IgD-negative memory B cell (primary cell): ENCODE measurements at regions not wholly inside any gene's neighbourhood (a gene's known extent, or its start where the extent isn't known, plus 50 kb on each side); places are given as distances from the start of the nearest gene placed in this dataset.

ENCODE experiments used
- H3K27ac Mint-ChIP-seq, 3 donors: one replicate each; pipeline ENCODE4 v1.8.0; 2020 to 2022; ENCODE audit warnings: mild to moderate bottlenecking in 3 of 3, mixed read lengths in 3 of 3, moderate library complexity in 1 of 3
- H3K27me3 Mint-ChIP-seq: one replicate; pipeline ENCODE4 v1.8.0; 2021; ENCODE audit warnings: mixed read lengths
- H3K36me3 Mint-ChIP-seq: one replicate; pipeline ENCODE4 v1.8.0; 2020; ENCODE audit warnings: mild to moderate bottlenecking, mixed read lengths
- H3K4me1 Mint-ChIP-seq, 3 donors: one replicate each; pipeline ENCODE4 v1.8.0; 2020 to 2022; ENCODE audit warnings: mixed read lengths in 3 of 3, mild to moderate bottlenecking in 1 of 3
- H3K4me3 Mint-ChIP-seq, 4 donors: one replicate each; pipeline ENCODE4 v1.8.0; 2020 to 2022; ENCODE audit warnings: mild to moderate bottlenecking in 4 of 4, mixed read lengths in 4 of 4, moderate library complexity in 3 of 4
- H3K9me3 Mint-ChIP-seq, 3 donors: one replicate each; pipeline ENCODE4 v1.8.0; 2020 to 2021; ENCODE audit warnings: mixed read lengths in 3 of 3, mild to moderate bottlenecking in 1 of 3

DNA sequence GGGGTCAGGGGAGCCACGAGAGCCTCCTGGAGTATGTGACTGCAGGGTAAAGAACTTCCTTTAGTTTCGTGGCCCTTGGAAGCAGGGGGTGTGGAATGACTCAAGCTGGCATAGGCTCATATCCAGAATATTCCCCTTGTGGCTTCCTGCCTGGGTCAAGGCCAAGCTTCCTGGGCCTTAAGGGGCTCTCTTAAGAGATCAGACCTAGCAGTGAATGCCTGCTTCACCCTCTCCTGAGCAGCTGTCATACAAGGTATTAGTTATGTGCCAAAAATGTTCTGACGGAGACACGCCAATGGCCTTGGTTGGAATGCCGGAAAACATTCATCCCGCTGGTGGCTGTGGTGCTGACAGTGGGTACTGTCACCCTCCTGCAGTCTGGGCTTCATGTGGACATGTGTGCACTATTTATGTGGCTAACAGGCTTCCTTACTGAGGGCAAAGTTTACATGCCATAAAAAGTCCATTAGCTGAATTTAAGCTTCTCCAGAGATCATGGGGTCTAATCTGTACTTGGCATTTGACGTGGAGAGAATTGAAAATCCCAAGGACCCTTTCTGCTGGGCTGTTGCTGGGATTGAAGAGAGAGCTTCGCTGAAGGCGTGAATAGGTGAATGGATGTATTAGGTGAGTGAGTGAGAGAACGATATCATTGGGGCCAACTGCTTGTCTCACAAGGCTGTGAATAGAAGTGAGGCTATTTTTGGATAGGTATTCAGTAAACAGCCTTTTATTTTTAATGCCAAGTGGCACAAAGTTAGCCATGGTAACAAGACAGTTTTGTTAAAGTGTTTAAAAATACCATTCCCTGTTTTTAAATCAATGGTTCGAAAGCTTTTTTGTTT, 156.8 kb downstream of the MACROH2A1 start:
- Mint-ChIP-seq H3K4me1 (no peaks in the 10 kb centered on the region), H3K36me3 (peaks cover 1% of the 10 kb centered on the region), H3K9me3 (no peaks in the 10 kb centered on the region), H3K27me3 (peaks cover 2% of the 10 kb centered on the region), H3K27ac (no peak overlapping the region), H3K4me3 (no peak overlapping the region)

DNA sequence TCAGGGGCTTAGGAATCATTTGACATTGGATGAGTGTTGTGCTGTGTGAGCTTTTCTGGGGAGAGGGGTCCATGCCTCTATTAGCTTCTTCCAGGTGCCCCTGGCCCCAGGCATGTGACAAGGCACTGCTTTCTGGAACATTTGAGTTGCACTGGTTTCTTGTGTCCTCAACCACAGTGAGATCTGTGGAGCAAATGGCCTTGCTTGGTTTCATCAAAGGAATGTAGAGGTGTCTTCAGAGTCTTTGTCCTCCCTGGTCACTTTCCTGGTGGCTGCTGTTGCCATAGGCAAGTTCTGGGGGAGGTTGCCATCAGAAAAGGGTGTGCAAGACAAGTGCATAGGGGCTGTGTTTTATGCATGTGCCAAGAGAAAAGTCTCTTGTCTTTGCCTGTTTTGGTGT, 157.5 kb downstream of the MACROH2A1 start:
- Mint-ChIP-seq H3K27ac (no peak overlapping the region), H3K4me3 (no peak overlapping the region), H3K27me3 (peaks cover 2% of the 10 kb centered on the region), H3K9me3 (no peaks in the 10 kb centered on the region), H3K4me1 (no peaks in the 10 kb centered on the region), H3K36me3 (peaks cover 1% of the 10 kb centered on the region)

DNA sequence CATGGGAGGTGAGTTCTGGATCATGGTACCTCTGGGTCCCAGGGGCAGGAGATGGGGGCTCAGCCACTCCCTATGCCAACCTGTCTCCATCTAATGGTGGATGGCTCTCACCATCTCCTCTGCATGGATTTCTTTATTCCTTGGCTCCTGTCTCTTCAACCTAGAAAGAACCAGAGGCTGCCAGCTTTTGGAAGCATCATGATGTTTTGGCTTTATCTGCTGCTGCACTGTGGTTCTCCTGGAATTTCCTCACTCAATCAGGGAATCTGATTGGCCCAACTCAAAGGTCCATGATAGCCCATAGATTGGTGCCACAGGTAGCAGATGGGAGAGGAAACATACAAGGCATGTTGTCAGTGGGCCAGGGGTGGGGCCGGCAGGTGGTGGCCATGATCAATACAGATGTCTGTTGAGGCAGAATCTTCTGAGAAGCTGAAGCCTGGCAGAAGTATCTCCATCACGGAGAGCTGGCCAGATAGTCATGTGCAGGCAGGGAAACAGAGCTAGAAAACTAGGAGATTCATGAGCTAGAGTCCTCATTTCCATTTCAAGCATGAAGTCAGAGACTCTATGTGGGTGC, 158.2 kb downstream of the MACROH2A1 start:
- H3K4me3 Mint-ChIP-seq = no peak overlapping the region

DNA sequence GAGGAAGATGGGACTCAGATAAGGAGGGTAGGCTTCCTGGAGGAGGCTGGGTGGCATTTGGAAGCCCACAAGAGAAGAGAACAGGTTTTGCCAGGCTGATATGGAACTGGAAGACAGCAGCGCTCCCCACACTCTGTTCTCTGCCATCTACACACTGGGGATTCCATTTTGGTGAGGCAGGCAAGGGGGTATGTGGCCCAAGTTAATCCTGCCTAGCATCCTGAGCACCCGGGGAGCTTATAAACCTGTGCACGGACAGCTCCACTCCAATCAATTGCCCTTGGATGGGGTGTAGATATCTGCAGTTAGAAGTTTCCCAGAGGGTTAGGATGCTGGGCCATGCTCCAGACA, 158.8 kb downstream of the MACROH2A1 start:
- H3K4me3 Mint-ChIP-seq = no peak overlapping the region
- peaks cover 1% of the 10 kb centered on the region for H3K36me3 Mint-ChIP-seq

More for the DNA sequence above, 158.2 kb downstream of the MACROH2A1 start:
- Mint-ChIP-seq H3K36me3 (peaks cover 1% of the 10 kb centered on the region), H3K27ac (no peak overlapping the region), H3K4me1 (no peaks in the 10 kb centered on the region), H3K27me3 (peaks cover 2% of the 10 kb centered on the region), H3K9me3 (no peaks in the 10 kb centered on the region)

DNA sequence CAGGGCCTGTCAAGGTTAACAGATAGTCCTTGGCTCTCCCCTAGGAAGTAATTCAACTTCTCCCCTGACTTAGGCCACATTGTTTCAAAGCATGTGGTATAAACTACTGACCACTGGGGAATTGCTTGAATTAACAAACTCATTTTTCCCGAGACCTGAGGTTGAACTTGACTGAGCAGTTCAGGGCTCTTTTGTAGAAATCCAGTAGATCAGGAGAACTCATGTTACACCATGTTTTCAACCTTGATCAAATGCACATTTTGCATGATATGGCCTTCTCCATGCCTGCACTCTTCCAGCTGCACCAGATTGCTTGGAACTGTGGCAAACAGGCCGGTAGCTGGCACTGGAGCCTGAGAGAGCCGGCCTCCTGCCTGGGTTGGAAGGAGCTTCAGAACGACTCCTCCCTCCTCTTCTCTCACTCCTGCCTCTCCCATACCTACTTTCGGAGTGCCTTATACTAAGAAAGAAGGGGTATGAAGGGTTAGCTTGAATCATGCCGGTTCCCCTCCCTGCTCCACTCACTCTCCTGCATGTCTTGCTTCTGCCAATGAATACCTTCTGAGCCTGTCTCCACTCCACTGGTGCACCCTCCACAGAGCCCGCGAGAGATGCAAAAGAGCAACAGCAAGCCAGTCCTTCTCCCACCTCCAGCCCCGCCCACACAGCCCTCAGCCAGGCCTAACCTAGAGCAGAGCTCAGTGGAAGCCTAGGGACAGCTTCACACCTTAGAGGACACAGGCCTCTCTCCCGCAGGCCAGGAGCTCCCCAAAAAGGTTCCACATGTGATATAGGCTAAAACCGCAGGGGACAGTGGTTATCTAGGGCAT, 159.4 kb downstream of the MACROH2A1 start:
- Mint-ChIP-seq H3K27me3 (peaks cover 4% of the 10 kb centered on the region), H3K36me3 (no peaks in the 10 kb centered on the region), H3K4me3 (no peak overlapping the region), H3K27ac (no peak overlapping the region), H3K4me1 (peaks cover 0 to 2% (median 0%) of the 10 kb centered on the region in 3 donors), H3K9me3 (no peaks in the 10 kb centered on the region)

More for the DNA sequence above, 158.8 kb downstream of the MACROH2A1 start:
- H3K9me3 Mint-ChIP-seq = no peaks in the 10 kb centered on the region
- no peaks in the 10 kb centered on the region for H3K4me1 Mint-ChIP-seq
- H3K27ac Mint-ChIP-seq = no peak overlapping the region
- peaks cover 2% of the 10 kb centered on the region for H3K27me3 Mint-ChIP-seq

DNA sequence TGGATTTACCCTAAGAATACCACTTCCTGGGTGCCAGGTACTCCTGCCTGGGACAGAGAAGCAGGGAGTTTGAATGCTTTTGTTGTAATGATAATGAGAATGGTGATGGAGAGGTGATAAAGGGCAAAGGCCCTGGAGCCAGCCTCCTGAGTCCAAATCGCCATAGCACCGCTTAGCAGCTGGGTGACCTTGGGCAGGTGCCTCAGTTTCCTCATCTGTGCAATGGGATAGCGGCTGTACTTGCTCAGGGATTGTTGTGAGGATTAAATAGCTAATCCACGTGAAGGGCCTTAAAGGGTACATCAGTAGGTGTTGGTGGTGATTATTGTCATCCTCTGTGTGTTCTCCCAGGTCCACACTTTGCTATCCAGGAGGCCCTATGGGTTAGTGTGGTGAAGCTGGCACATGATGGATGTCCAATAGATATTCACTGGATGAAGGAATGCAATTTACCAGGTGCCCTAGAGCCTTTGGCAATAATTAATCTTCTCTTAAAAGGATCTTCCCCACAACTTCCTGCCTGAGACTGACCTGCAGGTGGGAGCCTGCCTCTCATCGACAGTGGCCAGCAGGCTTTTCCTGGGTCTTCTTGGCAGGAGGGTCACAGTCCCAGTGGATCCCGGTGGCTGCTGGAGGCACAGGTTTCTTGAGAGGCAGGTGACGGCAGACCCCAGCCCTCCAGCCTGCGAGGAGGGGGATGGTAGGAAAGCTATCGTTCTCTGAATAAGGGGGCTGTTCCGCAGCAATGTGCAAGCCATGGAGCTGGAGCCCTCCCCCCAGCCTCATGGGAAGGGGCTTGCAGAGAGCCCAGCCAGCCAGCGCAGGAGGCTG, 160.2 kb downstream of the MACROH2A1 start:
- Mint-ChIP-seq H3K27ac (no peak overlapping the region), H3K4me3 (no peak overlapping the region), H3K36me3 (no peaks in the 10 kb centered on the region), H3K9me3 (no peaks in the 10 kb centered on the region), H3K27me3 (peaks cover 4% of the 10 kb centered on the region), H3K4me1 (peaks cover 0 to 2% (median 0%) of the 10 kb centered on the region in 3 donors)

DNA sequence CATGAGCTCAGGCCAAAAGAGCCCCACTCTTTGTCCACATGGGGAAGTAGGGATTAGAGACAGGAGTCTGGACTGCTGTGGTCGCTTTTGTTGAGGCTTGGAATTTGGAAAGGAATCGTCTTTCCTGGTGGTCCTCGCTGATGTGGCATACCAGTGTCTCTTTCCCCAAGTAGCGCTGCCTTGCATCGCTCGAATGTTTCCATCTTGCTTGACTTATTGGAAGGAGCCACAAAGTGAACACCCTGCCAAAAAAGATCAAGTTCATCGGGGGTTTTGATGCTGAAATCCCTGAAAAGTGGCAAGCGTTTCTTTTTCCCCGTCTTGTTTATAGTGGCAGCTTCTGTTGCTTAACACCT, 161.3 kb downstream of the MACROH2A1 start:
- H3K36me3 Mint-ChIP-seq = no peaks in the 10 kb centered on the region
- H3K9me3 Mint-ChIP-seq = no peaks in the 10 kb centered on the region
- no peak overlapping the region for H3K4me3 Mint-ChIP-seq
- peaks cover 4% of the 10 kb centered on the region for H3K27me3 Mint-ChIP-seq
- H3K4me1 Mint-ChIP-seq = peaks cover 0 to 2% (median 0%) of the 10 kb centered on the region in 3 donors
- no peak overlapping the region for H3K27ac Mint-ChIP-seq

DNA sequence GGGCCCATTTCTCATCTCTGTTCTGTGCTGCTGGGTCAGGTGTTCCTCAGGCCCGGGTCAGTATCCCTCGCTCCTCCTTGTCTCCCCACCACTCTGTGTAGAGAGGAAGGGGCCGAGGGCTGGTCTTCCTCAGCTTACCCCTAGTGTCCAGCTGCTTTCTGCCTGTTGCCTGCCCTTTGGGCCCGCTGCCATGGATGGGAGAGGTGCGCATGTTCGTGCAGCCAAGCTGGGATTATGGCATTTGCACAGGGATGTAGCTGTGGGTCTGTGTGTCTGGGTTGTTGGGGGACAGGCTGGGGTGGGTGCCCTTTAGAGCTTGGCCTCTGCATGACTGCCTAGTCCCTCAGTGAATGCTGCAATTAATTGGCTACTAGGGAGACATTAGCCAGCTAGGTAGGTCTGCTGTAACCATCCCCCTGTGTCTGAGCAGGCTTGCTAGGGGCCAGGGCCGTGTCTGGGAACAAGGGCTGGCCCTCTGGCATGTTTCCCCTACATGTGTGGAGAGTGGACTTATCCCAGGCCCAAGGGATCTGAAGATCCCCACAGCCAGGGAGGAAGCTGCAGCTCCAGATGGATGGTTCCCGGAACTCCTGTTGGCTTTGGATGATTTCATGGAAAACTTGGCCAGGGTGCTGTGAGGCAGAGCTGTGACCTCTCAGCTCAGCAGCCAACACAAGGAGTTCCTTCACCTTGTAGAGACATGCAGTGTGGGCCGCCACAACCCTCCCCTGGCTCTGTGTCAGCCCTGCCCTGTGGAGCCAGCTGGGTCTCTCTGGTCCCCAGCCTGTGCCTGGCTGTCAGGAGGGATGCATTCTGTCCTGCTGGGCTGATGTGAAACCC, 161.9 kb downstream of the MACROH2A1 start:
- Mint-ChIP-seq H3K9me3 (no peaks in the 10 kb centered on the region), H3K4me3 (no peak overlapping the region), H3K4me1 (peaks cover 0 to 2% (median 0%) of the 10 kb centered on the region in 3 donors), H3K27me3 (peaks cover 4% of the 10 kb centered on the region), H3K27ac (no peak overlapping the region), H3K36me3 (no peaks in the 10 kb centered on the region)

DNA sequence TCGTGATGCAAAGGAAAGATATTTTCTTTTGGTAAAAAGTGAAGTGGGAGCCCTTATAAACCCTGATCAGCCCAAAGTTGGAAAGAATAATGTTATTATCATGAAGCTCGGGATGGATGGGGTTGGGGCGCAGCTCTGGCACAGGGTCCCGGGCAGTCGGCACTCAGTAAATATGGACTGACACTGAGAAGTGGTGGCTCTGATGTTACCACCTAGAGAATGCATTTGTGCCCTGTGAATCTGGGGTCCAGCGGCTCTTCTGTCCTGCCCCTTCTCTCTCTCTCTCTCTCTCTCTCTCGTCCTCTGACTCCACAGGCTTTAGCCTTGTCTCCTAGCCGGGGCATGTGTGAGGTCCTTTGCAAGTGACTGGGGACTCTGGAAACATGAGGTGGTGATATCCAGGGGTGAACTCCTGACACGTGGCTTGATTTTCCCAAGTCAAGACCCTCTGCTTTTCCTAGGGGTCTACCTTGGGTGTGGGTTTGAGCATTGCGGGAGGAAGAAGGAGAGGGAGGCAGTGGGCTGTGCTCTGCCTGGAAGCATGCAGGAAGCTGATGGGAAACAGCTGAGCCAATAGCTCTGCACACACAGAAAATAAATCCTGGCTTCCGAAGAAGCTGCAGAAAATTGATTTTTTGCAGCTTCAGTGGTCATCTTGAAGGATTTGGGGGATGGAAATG, 162.7 kb downstream of the MACROH2A1 start:
- peaks cover 4% of the 10 kb centered on the region for H3K27me3 Mint-ChIP-seq
- no peaks in the 10 kb centered on the region for H3K9me3 Mint-ChIP-seq
- peaks cover 0 to 2% (median 0%) of the 10 kb centered on the region in 3 donors for H3K4me1 Mint-ChIP-seq
- no peaks in the 10 kb centered on the region for H3K36me3 Mint-ChIP-seq
- H3K27ac Mint-ChIP-seq = no peak overlapping the region
- no peak overlapping the region for H3K4me3 Mint-ChIP-seq

DNA sequence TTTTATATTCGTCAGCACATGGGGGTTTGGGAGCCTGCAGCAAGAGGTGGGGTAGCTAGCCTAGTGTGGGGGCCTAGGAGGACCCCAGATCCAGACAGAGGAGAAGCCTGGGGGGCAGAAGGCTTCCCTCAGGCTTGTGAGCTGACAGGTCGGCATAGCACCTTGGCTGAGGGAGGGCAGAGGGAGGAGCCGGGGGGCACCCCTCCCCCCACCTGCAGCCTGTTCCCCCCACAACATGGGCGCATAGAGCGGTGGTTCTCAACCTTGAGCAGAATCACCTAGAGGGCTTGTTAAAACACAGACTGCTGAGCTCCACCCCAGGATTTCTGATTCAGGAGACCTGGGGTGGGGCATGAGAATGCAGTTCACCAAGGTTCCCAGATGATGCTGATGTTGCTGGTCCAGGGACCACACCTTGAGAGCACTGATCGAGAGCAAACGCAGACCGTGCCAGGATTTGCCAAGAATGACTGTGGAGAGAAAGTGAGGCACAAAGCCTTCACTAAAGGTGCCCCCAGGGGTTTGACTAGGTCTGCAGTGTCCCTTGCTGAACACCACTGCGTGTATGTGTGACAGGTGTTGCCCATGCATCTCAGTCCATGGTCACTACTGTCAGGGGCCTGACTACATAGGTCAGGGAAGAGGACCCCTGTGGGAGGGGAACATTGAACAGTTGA, 163.3 kb downstream of the MACROH2A1 start:
- H3K9me3 Mint-ChIP-seq = no peaks in the 10 kb centered on the region
- H3K4me1 Mint-ChIP-seq = peaks cover 0 to 2% (median 0%) of the 10 kb centered on the region in 3 donors
- H3K36me3 Mint-ChIP-seq = no peaks in the 10 kb centered on the region
- H3K27me3 Mint-ChIP-seq = peaks cover 4% of the 10 kb centered on the region
- no peak overlapping the region for H3K4me3 Mint-ChIP-seq
- H3K27ac Mint-ChIP-seq = no peak overlapping the region

DNA sequence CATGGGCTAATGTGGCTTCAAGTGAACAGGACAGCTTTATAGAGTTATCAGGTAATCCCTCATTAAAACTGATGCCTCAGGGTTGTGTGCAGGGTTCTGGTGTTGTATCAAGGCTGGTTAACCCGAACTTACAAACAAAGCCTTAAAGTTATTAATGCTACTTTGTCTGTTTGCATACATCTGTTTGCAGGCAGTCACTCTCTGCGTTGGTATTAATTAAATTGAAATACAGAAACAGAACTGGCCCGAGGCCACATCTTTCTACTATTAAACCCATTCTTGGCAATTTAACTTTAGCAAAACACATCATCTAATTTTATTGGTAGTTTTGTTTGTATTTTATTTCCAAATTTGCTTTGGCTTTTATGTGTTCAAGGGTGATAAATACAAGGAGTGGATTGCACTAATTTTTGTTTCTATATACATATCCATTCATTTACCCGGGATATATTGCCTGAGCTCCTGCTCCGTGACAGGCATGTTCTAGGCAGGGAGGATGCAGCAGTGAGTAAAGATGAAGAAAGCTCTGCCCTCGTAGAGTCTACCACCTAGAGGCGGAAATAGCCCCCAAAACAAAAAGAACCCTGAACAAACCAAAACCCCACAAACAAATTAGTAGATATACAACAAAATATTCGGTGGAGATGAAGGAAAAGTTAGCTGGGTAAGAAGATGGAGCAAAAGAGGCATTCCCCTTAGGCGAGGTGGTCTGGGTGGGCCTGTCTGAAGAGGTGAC, 164.2 kb downstream of the MACROH2A1 start:
- H3K36me3 Mint-ChIP-seq = no peaks in the 10 kb centered on the region
- no peak overlapping the region for H3K27ac Mint-ChIP-seq
- H3K9me3 Mint-ChIP-seq = no peaks in the 10 kb centered on the region
- peaks cover 0 to 2% (median 0%) of the 10 kb centered on the region in 3 donors for H3K4me1 Mint-ChIP-seq
- peaks cover 4% of the 10 kb centered on the region for H3K27me3 Mint-ChIP-seq
- H3K4me3 Mint-ChIP-seq = no peak overlapping the region

DNA sequence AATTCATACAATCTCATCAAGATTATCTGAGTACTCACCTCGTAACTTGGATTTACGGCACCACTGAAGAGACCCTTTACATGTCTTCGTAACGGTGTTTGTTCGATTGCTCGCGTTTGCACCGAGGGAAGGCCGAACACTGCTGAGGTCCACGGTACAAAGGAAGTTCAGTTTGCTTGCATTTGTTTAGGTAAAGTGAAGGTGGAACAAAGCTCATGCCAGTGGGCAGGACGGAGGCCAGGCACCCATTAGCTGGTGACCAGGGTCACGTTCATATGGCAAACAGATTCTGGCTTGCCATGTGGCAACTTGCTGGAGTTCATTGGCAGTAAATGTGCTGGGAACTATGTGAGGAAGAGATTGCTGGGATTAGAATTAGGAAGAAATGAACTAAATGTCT, 164.8 kb downstream of the MACROH2A1 start:
- Mint-ChIP-seq H3K9me3 (no peaks in the 10 kb centered on the region), H3K4me3 (no peak overlapping the region), H3K4me1 (peaks cover 0 to 2% (median 0%) of the 10 kb centered on the region in 3 donors), H3K27ac (no peak overlapping the region), H3K36me3 (no peaks in the 10 kb centered on the region), H3K27me3 (peaks cover 4% of the 10 kb centered on the region)
